Type B pancreatic cell (in vitro differentiated cells): ENCODE measurements at regions not wholly inside any gene's neighbourhood (a gene's known extent, or its start where the extent isn't known, plus 50 kb on each side); places are given as distances from the start of the nearest gene placed in this dataset.

Experiments
- DNase-seq: peaks from one replicate; pipeline ENCODE4 v3.0.0; 2021; ENCODE audit warnings: mixed read lengths; ENCODE audit not compliant: unreplicated experiment; ENCODE audit errors: extremely low spot score
- H3K27ac Mint-ChIP-seq: 2 replicates; pipeline ENCODE4 v1.8.0; 2021; ENCODE audit warnings: mild to moderate bottlenecking, mixed read lengths
- H3K27me3 Mint-ChIP-seq: 2 replicates; pipeline ENCODE4 v1.8.0; 2021; ENCODE audit warnings: mixed read lengths
- H3K36me3 Mint-ChIP-seq: 2 replicates; pipeline ENCODE4 v1.8.0; 2021; ENCODE audit warnings: mixed read lengths
- H3K4me1 Mint-ChIP-seq: one replicate; pipeline ENCODE4 v1.8.0; 2021; ENCODE audit warnings: mixed read lengths; ENCODE audit not compliant: unreplicated experiment
- H3K4me3 Mint-ChIP-seq: 2 replicates; pipeline ENCODE4 v1.8.0; 2021; ENCODE audit warnings: mild to moderate bottlenecking, mixed read lengths
- H3K9me3 Mint-ChIP-seq: 2 replicates; pipeline ENCODE4 v1.8.0; 2021; ENCODE audit warnings: mixed read lengths
- CTCF ChIP-seq: fragments of 200-600 bp; sonication (generic); conservative IDR thresholded peaks from 2 replicates; pipeline ENCODE4 v1.5.0; 2021; ENCODE audit warnings: antibody characterized with exemption, mild to moderate bottlenecking

GRCh38 chr4:57866468-57867171, 756.4 kb upstream of the IGFBP7 start:
- Mint-ChIP-seq H3K36me3 (no peaks in the 10 kb centered on the region), H3K27me3 (no peaks in the 10 kb centered on the region), H3K4me3 (no peak overlapping the region), H3K4me1 (no peaks in the 10 kb centered on the region), H3K9me3 (no peaks in the 10 kb centered on the region), H3K27ac (no peak overlapping the region)
- no peak for TF ChIP-seq CTCF
- no peak for DNase-seq

DNA sequence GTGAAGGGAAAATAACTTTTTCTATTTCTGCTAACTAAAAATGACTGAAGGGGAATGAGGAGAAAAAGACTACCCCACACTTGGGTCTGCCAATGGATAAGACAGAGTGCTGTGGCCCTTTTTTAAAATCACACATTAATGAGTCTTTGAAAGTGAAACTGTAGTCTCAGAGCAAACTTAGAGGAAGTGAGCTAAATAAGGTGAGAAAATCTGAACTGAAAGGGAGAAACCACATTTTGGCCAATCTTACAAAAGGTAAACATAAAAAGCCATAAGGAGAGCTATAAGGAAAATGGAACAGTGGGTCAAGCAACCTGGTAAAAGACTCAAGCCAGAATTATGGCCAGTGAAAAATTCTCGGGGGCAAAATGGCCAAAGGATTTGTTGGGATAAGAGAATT, 755.1 kb upstream of the IGFBP7 start:
- H3K27ac Mint-ChIP-seq: no peak overlapping the region
- no peaks in the 10 kb centered on the region for H3K36me3 Mint-ChIP-seq
- H3K4me3 Mint-ChIP-seq: no peak overlapping the region
- H3K9me3 Mint-ChIP-seq: no peaks in the 10 kb centered on the region
- no peak for TF ChIP-seq CTCF
- DNase-seq: no peak
- no peaks in the 10 kb centered on the region for H3K27me3 Mint-ChIP-seq
- no peaks in the 10 kb centered on the region for H3K4me1 Mint-ChIP-seq

DNA sequence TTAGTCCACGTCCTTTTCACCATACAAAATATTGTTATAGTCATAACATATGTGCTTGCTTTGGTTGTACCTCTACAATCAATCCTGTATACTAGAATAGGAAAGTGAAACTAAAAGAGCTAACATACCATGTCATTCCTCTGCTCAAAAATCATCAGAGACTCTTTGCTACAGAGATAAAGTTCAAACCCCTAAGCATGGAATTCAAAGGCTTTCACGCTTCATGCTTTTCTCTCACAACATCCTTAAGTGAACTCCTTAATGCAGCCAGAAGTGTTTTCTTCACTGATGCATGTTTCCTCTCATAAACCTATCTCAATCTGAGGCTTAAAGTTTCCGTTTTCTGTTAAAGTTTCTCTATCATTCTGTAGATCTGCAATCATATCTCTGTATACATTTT, 744.6 kb upstream of the IGFBP7 start:
- H3K4me3 Mint-ChIP-seq: no peak overlapping the region
- H3K27me3 Mint-ChIP-seq: no peaks in the 10 kb centered on the region
- H3K27ac Mint-ChIP-seq: no peak overlapping the region
- no peaks in the 10 kb centered on the region for H3K36me3 Mint-ChIP-seq
- no peak for TF ChIP-seq CTCF
- no peaks in the 10 kb centered on the region for H3K4me1 Mint-ChIP-seq
- DNase-seq: no peak
- H3K9me3 Mint-ChIP-seq: no peaks in the 10 kb centered on the region

DNA sequence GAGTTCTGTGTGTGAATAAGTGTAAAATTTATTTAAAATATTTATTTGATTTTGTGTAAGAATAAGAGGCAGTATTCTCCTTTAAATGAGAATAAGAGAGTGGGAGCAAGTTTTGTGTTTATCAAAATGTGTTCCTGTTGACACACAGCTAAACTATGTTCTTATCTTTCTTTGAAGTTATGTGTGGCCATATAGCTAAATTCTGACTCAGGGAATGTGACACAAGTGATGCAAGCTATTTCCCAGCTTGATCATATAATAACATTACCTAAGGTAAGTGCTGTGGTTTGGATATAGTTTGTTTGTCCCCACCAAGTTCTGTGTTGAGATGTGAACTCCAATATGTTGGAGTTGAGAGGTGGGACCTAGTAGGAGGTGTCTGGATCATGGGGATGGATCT, 740.0 kb upstream of the IGFBP7 start:
- no peak overlapping the region for H3K27ac Mint-ChIP-seq

GRCh38 chr4:57832083-57832482, 721.9 kb upstream of the IGFBP7 start:
- H3K4me1 Mint-ChIP-seq: no peaks in the 10 kb centered on the region

More for the DNA sequence above, 740.0 kb upstream of the IGFBP7 start:
- Mint-ChIP-seq H3K4me3 (no peak overlapping the region), H3K36me3 (no peaks in the 10 kb centered on the region), H3K4me1 (no peaks in the 10 kb centered on the region), H3K27me3 (no peaks in the 10 kb centered on the region), H3K9me3 (no peaks in the 10 kb centered on the region)
- no peak for DNase-seq
- no peak for TF ChIP-seq CTCF

More at GRCh38 chr4:57832083-57832482, 721.9 kb upstream of the IGFBP7 start:
- Mint-ChIP-seq H3K27me3 (no peaks in the 10 kb centered on the region), H3K4me3 (no peak overlapping the region), H3K36me3 (no peaks in the 10 kb centered on the region), H3K27ac (no peak overlapping the region), H3K9me3 (no peaks in the 10 kb centered on the region)
- TF ChIP-seq CTCF: no peak
- DNase-seq: no peak
